GM12891 (cell line): ENCODE measurements at regions not wholly inside any gene's neighbourhood (a gene's known extent, or its start where the extent isn't known, plus 50 kb on each side); places are given as distances from the start of the nearest gene placed in this dataset.

Experiments
- POLR2A ChIP-seq: IDR thresholded peaks from 2 replicates; pipeline ENCODE4 v1.6.1; 2011; ENCODE audit warnings: low read depth, low read length, control low read depth
- POLR2AphosphoS5 ChIP-seq: IDR thresholded peaks from 2 replicates; pipeline ENCODE4 v1.6.1; 2011; ENCODE audit warnings: low read depth, low read length, control low read depth
- SPI1 ChIP-seq: IDR thresholded peaks from 2 replicates; pipeline ENCODE4 v1.6.1; 2011; ENCODE audit warnings: low read depth, low read length, control low read depth

GRCh38 chr2:104781151-104781550, 72.8 kb upstream of the POU3F3 start:
- TF ChIP-seq POLR2AphosphoS5 (no peak), POLR2A (no peak), SPI1 (no peak)
